ENCODE measurements at regions not wholly inside any gene's neighbourhood (a gene's known extent, or its start where the extent isn't known, plus 50 kb on each side); places are given as distances from the start of the nearest gene placed in this dataset.
"Not testable (repeated sequence)": the region's sequence is repeated elsewhere in the genome, so short reads cannot be mapped to it uniquely, and the experiment has no call there.

GRCh38 chr6:122265755-122266154 lies 133.7 kb upstream of the HSF2 start:
- no peaks in the 10 kb centered on the region for H3F3A ChIP-seq (ENCODE audit: low read length, unreplicated experiment)
- CTCF ChIA-PET: no interaction called here
- no peak for ATAC-seq
- no peak overlapping the region for H3K9ac ChIP-seq (ENCODE audit: low read length)
- H2AFZ ChIP-seq (ENCODE audit: low read length): no peak overlapping the region
- no peaks in the 10 kb centered on the region for H4K20me1 ChIP-seq (ENCODE audit: low read length)
- H3K4me3 ChIP-seq (ENCODE audit: low read length): no peak overlapping the region
- H3K27ac ChIP-seq (ENCODE audit: low read length): no peak overlapping the region
- H3K36me3 ChIP-seq (ENCODE audit: low read depth, low read length): no peaks in the 10 kb centered on the region
- no peak for DNase-seq
- H3K4me2 ChIP-seq (ENCODE audit: low read length): no peak overlapping the region
- no peaks in the 10 kb centered on the region for H3K27me3 ChIP-seq (ENCODE audit: low read length)
- no peaks in the 10 kb centered on the region for H3K9me2 ChIP-seq (replicated peaks; ENCODE audit: low read length)
- no peaks in the 10 kb centered on the region for H3K79me2 ChIP-seq (ENCODE audit: low read length)
- intact Hi-C loops (cut with micrococcal nuclease): no loop called here
- TF ChIP-seq EZH2phosphoT487 (IDR thresholded peaks at IDR 0.05; ENCODE audit: borderline replicate concordance, low read length) (no peak), EZH2 (IDR thresholded peaks at IDR 0.05; ENCODE audit: low read length, unreplicated experiment) (no peak), CTCF (conservative IDR thresholded peaks at IDR 0.05; ENCODE audit: low read depth, low read length) (no peak)
- no TSS peak for BruUV-seq (replicated peaks)
- H3K4me1 ChIP-seq (ENCODE audit: insufficient read depth, low read length): no peaks in the 10 kb centered on the region
- H3K9me3 ChIP-seq (ENCODE audit: low read length): no peaks in the 10 kb centered on the region
- POLR2A ChIA-PET (ENCODE audit: unreplicated experiment): no interaction called here

- Histone ChIP-seq H3K9me2 (replicated peaks; ENCODE audit: low read length) (no peaks in the 10 kb centered on the region), H3K9me3 (ENCODE audit: low read length) (no peaks in the 10 kb centered on the region), H3F3A (ENCODE audit: low read length, unreplicated experiment) (no peaks in the 10 kb centered on the region), H3K36me3 (ENCODE audit: low read depth, low read length) (no peaks in the 10 kb centered on the region), H3K27me3 (ENCODE audit: low read length) (no peaks in the 10 kb centered on the region), H3K4me1 (ENCODE audit: insufficient read depth, low read length) (no peaks in the 10 kb centered on the region), H2AFZ (ENCODE audit: low read length) (no peak overlapping the region), H3K9ac (ENCODE audit: low read length) (no peak overlapping the region), H3K4me3 (ENCODE audit: low read length) (no peak overlapping the region), H4K20me1 (ENCODE audit: low read length) (no peaks in the 10 kb centered on the region), H3K27ac (ENCODE audit: low read length) (no peak overlapping the region), H3K4me2 (ENCODE audit: low read length) (no peak overlapping the region), H3K79me2 (ENCODE audit: low read length) (no peaks in the 10 kb centered on the region)
- BruUV-seq (replicated peaks): no TSS peak
- DNase-seq: no peak
- ChIA-PET CTCF (no interaction called here), POLR2A (ENCODE audit: unreplicated experiment) (no interaction called here)
- ATAC-seq: no peak
- TF ChIP-seq EZH2phosphoT487 (IDR thresholded peaks at IDR 0.05; ENCODE audit: borderline replicate concordance, low read length) (no peak), CTCF (conservative IDR thresholded peaks at IDR 0.05; ENCODE audit: low read depth, low read length) (no peak), EZH2 (IDR thresholded peaks at IDR 0.05; ENCODE audit: low read length, unreplicated experiment) (no peak)
- intact Hi-C loops (cut with micrococcal nuclease): no loop called here
Measured at GRCh38 chr6:122268394-122268793, 131.1 kb upstream of the HSF2 start.

- Histone ChIP-seq H3K36me3 (ENCODE audit: low read depth, low read length) (no peaks in the 10 kb centered on the region), H3K79me2 (ENCODE audit: low read length) (no peaks in the 10 kb centered on the region), H3K4me3 (ENCODE audit: low read length) (no peak overlapping the region), H3K27me3 (ENCODE audit: low read length) (no peaks in the 10 kb centered on the region), H4K20me1 (ENCODE audit: low read length) (no peaks in the 10 kb centered on the region), H3K9ac (ENCODE audit: low read length) (no peak overlapping the region), H3F3A (ENCODE audit: low read length, unreplicated experiment) (no peaks in the 10 kb centered on the region), H3K4me2 (ENCODE audit: low read length) (no peak overlapping the region), H3K27ac (ENCODE audit: low read length) (no peak overlapping the region), H3K9me3 (ENCODE audit: low read length) (no peaks in the 10 kb centered on the region), H3K4me1 (ENCODE audit: insufficient read depth, low read length) (no peaks in the 10 kb centered on the region), H2AFZ (ENCODE audit: low read length) (no peak overlapping the region), H3K9me2 (replicated peaks; ENCODE audit: low read length) (no peaks in the 10 kb centered on the region)
- intact Hi-C loops (cut with micrococcal nuclease): no loop called here
- CTCF ChIA-PET: no interaction called here
- TF ChIP-seq CTCF (conservative IDR thresholded peaks at IDR 0.05; ENCODE audit: low read depth, low read length) (no peak), EZH2 (IDR thresholded peaks at IDR 0.05; ENCODE audit: low read length, unreplicated experiment) (no peak), EZH2phosphoT487 (IDR thresholded peaks at IDR 0.05; ENCODE audit: borderline replicate concordance, low read length) (no peak)
- no peak for DNase-seq
- ATAC-seq: no peak
- no TSS peak for BruUV-seq (replicated peaks)
- POLR2A ChIA-PET (ENCODE audit: unreplicated experiment): no interaction called here
Measured at GRCh38 chr6:122276637-122277036, 122.8 kb upstream of the HSF2 start.

- DNase-seq; H3K4me3 ChIP-seq (ENCODE audit: low read length); H3K79me2 ChIP-seq (ENCODE audit: low read length); H3K36me3 ChIP-seq (ENCODE audit: low read depth, low read length); H2AFZ ChIP-seq (ENCODE audit: low read length); H3F3A ChIP-seq (ENCODE audit: low read length, unreplicated experiment); ATAC-seq; POLR2A ChIA-PET (ENCODE audit: unreplicated experiment); H3K27me3 ChIP-seq (ENCODE audit: low read length); H3K27ac ChIP-seq (ENCODE audit: low read length); H3K4me1 ChIP-seq (ENCODE audit: insufficient read depth, low read length); H4K20me1 ChIP-seq (ENCODE audit: low read length); H3K9me3 ChIP-seq (ENCODE audit: low read length); BruUV-seq (replicated peaks); intact Hi-C loops (cut with micrococcal nuclease); H3K4me2 ChIP-seq (ENCODE audit: low read length); H3K9me2 ChIP-seq (replicated peaks; ENCODE audit: low read length); H3K9ac ChIP-seq (ENCODE audit: low read length); CTCF ChIA-PET: not testable (repeated sequence)
Measured at GRCh38 chr6:122280105-122281021, 119.1 kb upstream of the HSF2 start.

All from PC-3 (cell line).